ENCODE measurements at regions not wholly inside any gene's neighbourhood (a gene's known extent, or its start where the extent isn't known, plus 50 kb on each side); places are given as distances from the start of the nearest gene placed in this dataset.

GRCh38 chr14:46325777-46326176 lies 325.8 kb downstream of the RPL10L start:
- DNase-seq (ENCODE audit: low read depth, low spot score) = no peak

GRCh38 chr14:46325157-46325556 lies 326.4 kb downstream of the RPL10L start:
- ChIA-PET CTCF (no interaction called here), POLR2A (no interaction called here)
- no peak overlapping the region for H3K4me3 ChIP-seq (ENCODE audit: low read depth, low read length)
- no peak for TF ChIP-seq CTCF (IDR thresholded peaks at IDR 0.05; ENCODE audit: insufficient read depth, low read length, missing control alignments)
- DNase-seq (ENCODE audit: low read depth, low spot score) = no peak

More at GRCh38 chr14:46325777-46326176, 325.8 kb downstream of the RPL10L start:
- CTCF ChIA-PET = no interaction called here
- POLR2A ChIA-PET = no interaction called here
- no peak overlapping the region for H3K4me3 ChIP-seq (ENCODE audit: low read depth, low read length)
- TF ChIP-seq CTCF (IDR thresholded peaks at IDR 0.05; ENCODE audit: insufficient read depth, low read length, missing control alignments) = no peak

GRCh38 chr14:46323404-46323762 lies 328.2 kb downstream of the RPL10L start:
- CTCF ChIA-PET = no interaction called here
- POLR2A ChIA-PET = no interaction called here
- TF ChIP-seq CTCF (IDR thresholded peaks at IDR 0.05; ENCODE audit: insufficient read depth, low read length, missing control alignments) = no peak

GRCh38 chr14:46322730-46323403 lies 328.7 kb downstream of the RPL10L start:
- CTCF ChIA-PET = no interaction called here
- no peak overlapping the region for H3K4me3 ChIP-seq (ENCODE audit: low read depth, low read length)
- POLR2A ChIA-PET = no interaction called here
- no peak for DNase-seq (ENCODE audit: low read depth, low spot score)
- TF ChIP-seq CTCF (IDR thresholded peaks at IDR 0.05; ENCODE audit: insufficient read depth, low read length, missing control alignments) = no peak

More at GRCh38 chr14:46323404-46323762, 328.2 kb downstream of the RPL10L start:
- no peak for DNase-seq (ENCODE audit: low read depth, low spot score)
- no peak overlapping the region for H3K4me3 ChIP-seq (ENCODE audit: low read depth, low read length)

GRCh38 chr14:46322076-46322475 lies 329.5 kb downstream of the RPL10L start:
- no peak overlapping the region for H3K4me3 ChIP-seq (ENCODE audit: low read depth, low read length)
- POLR2A ChIA-PET = no interaction called here
- TF ChIP-seq CTCF (IDR thresholded peaks at IDR 0.05; ENCODE audit: insufficient read depth, low read length, missing control alignments) = no peak
- CTCF ChIA-PET = no interaction called here
- DNase-seq (ENCODE audit: low read depth, low spot score) = no peak

- no peak for TF ChIP-seq CTCF (IDR thresholded peaks at IDR 0.05; ENCODE audit: insufficient read depth, low read length, missing control alignments)
- H3K4me3 ChIP-seq (ENCODE audit: low read depth, low read length) = no peak overlapping the region
- DNase-seq (ENCODE audit: low read depth, low spot score) = no peak
- ChIA-PET POLR2A (no interaction called here), CTCF (no interaction called here)
These were observed 345.3 kb downstream of the RPL10L start for GRCh38 chr14:46306267-46306666.

Data from AG04449 (cell line).